Retinal pigment epithelial cell (primary cell): ENCODE measurements at regions not wholly inside any gene's neighbourhood (a gene's known extent, or its start where the extent isn't known, plus 50 kb on each side); places are given as distances from the start of the nearest gene placed in this dataset.
"Not testable (repeated sequence)": the region's sequence is repeated elsewhere in the genome, so short reads cannot be mapped to it uniquely, and the experiment has no call there.

Experiments used
- DNase-seq: peaks from one replicate; pipeline ENCODE4 v3.0.0-alpha.2; 2010; ENCODE audit warnings: low read depth
- H3K4me3 ChIP-seq: 2 replicates; pipeline ENCODE4 v1.5.1; 2011; ENCODE audit warnings: mild to moderate bottlenecking, low read length, control low read depth, moderate library complexity
- TF ChIP-seq, protein P1 (sequence below): conservative IDR thresholded peaks from 2 replicates; pipeline ENCODE4 v1.5.1; 2011; ENCODE audit warnings: low read depth, low read length, control low read depth, inconsistent platforms

DNA sequence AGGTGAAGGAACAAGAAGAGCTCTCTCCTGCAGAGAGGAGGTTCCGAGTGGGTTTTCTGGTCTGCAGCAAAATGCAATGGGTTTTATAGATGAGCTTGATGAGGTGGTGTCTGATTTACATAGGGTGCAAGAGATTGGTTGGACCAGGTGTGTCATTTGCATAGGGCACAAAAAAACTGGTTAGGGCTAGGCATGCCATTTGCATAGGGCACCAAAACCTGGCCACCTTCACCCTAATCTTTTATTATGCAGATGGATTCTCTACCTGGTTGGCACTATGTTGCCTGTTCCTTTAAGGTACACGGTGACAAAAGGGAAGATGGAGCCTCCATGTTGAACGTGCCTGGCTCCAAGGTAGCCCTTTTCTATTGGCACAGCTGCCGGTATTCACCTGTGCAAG is 94.5 kb upstream of the PRKX start:
- H3K4me3 ChIP-seq: no peak overlapping the region
- no peak for DNase-seq
- TF ChIP-seq, protein P1, sequence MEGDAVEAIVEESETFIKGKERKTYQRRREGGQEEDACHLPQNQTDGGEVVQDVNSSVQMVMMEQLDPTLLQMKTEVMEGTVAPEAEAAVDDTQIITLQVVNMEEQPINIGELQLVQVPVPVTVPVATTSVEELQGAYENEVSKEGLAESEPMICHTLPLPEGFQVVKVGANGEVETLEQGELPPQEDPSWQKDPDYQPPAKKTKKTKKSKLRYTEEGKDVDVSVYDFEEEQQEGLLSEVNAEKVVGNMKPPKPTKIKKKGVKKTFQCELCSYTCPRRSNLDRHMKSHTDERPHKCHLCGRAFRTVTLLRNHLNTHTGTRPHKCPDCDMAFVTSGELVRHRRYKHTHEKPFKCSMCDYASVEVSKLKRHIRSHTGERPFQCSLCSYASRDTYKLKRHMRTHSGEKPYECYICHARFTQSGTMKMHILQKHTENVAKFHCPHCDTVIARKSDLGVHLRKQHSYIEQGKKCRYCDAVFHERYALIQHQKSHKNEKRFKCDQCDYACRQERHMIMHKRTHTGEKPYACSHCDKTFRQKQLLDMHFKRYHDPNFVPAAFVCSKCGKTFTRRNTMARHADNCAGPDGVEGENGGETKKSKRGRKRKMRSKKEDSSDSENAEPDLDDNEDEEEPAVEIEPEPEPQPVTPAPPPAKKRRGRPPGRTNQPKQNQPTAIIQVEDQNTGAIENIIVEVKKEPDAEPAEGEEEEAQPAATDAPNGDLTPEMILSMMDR: no peak

DNA sequence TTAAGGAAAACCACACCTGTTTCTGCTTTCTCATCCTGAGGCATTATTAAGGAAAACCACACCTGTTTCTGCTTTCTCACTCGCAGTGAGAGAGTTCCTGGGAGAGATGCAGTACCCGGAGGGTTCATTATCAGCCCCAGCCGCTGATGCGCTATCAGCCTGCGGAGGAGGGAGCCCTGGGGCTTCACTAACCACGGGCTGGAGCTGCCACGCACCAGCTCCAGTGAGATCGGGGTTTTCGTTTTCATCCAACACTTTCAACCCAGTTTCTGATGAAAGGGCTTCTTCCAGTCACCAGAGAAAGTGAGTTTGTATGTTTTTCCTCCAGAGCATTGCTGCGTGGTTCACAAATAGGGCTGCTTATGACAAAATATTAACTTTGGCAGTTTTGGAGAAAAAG is 93.2 kb upstream of the PRKX start:
- no peak for DNase-seq
- no peak overlapping the region for H3K4me3 ChIP-seq
- TF ChIP-seq, protein P1: no peak

DNA sequence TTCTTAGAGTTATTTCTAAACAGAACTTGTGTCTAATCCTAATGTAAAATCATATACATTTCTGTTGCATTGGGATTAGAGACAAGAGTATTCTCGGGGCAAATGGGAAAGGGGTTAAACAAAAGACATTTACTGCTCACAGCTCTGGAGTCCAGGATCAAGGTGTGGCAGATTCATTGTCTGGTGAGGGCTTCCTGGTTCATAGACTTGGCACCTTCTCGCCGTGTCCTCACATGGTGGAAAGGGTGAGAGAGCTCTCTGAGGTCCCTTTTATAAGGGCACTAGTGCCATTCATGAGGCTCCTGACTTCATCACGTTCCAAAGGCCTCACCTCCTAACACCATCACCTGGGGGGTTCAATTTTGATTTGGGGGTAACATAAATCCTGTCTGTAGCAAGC is 90.3 kb upstream of the PRKX start:
- no peak for DNase-seq
- TF ChIP-seq, protein P1: no peak
- H3K4me3 ChIP-seq: no peak overlapping the region

DNA sequence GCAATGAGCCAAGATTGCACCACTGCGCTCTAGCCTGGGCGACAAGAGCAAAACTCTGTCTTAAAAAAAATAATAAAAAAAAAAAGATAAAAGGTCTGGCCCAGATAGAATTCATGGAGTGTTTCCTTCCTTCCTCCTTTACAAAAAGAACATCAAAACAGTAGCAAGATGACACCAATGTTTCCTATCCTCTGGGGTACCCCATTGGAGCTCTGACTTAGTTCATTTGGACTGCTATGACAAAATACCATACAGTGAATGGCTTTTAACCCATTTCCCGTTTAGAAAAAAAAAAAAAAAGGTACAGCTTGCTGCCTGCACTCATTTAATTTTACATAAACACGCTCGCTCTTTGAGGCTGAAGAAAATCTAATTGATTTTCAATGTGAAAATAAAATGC is 89.9 kb upstream of the PRKX start:
- DNase-seq: no peak
- TF ChIP-seq, protein P1: no peak

DNA sequence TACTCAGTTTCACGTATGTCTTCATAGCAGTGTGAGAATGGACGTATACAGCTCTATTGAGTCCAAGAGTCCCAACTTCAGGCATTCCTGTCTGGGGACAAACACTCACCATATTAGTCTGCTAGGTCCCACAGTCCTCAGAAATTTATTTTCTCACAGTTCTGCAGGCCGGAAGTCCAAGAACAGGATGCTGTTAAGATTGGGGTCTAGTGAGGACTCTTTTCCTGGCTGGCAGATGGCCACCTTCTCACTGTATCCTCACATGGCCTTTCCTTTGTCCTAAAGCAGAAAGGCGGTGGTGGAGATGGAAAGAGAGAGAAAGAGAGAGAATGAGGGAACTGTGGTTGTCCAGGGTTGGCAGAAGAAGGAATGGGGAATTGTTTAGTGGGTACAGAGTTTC is 82.0 kb upstream of the PRKX start:
- not testable (repeated sequence) for DNase-seq, H3K4me3 ChIP-seq

More for the DNA sequence above, 89.9 kb upstream of the PRKX start:
- no peak overlapping the region for H3K4me3 ChIP-seq

DNA sequence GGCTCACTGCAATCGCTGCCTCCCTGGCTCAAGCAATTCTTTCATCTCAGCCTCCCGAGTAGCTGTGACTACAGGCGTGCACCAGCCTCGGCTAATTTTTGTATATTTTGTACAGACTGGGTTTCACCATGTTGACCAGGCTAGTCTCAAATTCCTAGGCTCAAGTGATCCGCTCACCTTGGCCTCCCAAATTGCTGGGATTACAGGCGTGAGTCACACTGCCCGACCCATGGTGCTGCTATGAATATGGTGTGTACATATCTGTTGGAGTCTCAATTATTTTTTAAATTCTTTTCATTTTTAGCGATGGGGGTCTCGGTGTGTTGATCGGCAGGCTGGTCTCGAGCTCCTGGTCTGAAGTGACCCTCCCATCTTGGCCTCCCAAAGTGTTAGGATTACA is 78.0 kb upstream of the PRKX start:
- no peak overlapping the region for H3K4me3 ChIP-seq
- no peak for DNase-seq
- TF ChIP-seq, protein P1: no peak

DNA sequence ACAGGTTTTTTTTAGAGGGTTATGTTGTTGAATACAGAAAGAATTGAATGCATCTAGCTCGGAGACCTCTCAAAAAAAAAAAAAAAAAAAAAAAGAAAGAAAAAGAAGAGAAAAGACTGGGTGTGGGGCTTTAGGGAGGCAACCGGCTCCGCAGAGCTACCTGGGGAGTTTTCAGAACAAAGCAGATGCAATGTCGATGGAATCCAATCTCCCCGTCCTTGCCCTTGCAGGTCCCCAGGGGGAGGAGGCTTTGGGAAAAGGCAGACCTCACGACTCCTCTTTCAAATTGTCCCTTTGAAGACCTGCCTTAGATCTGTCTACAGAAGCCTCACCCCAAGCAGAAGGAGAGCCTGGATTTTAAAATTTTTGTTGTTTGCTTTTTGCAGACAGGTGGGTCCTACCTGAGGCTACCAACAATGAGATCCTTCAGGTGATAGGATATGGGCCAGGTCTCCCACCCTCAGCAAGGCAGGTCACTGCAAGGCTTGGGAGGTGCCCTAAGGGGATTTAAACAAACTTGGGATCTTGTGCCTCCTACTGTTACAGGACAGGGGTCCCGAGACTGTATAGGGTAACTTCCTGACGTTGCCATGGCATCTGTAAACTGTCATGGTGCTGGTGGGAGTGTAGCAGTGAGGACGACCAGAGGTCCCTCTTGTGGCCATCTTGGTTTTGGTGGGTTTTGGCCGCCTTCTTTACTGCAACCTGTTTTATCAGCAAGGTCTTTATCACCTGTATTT is 75.2 kb upstream of the PRKX start:
- H3K4me3 ChIP-seq: no peak overlapping the region
- TF ChIP-seq, protein P1: no peak
- no peak for DNase-seq
